Activated CD8-positive, alpha-beta T cell treated with anti-CD3 and anti-CD28 coated beads for 36 hours (primary cell): ENCODE measurements at regions not wholly inside any gene's neighbourhood (a gene's known extent, or its start where the extent isn't known, plus 50 kb on each side); places are given as distances from the start of the nearest gene placed in this dataset.
"Not testable (repeated sequence)": the region's sequence is repeated elsewhere in the genome, so short reads cannot be mapped to it uniquely, and the experiment has no call there.

Experiments used
- ATAC-seq: fragments of 200-7000 bp; cut with Tn5 transposase; one replicate; pipeline ENCODE4 v1.10.0; 2021; ENCODE audit warnings: mild to moderate bottlenecking, moderate library complexity
- CTCF ChIA-PET: fragments of 350-600 bp; sonication (Branson Sonifier 250); formaldehyde crosslinking; loops from one replicate; lab custom pipeline; 2021; ENCODE audit warnings: antibody characterized with exemption; lab: Charles Lee
- POLR2A ChIA-PET: fragments of 350-600 bp; sonication (Branson Sonifier 250); formaldehyde crosslinking; loops from one replicate; lab custom pipeline; 2021; ENCODE audit warnings: antibody characterized with exemption; lab: Charles Lee
- DNase-seq: peaks from one replicate; pipeline ENCODE4 v3.0.0-alpha.2; 2020
- H3K27ac Mint-ChIP-seq: one replicate; pipeline ENCODE4 v1.8.0; 2021; ENCODE audit warnings: mild to moderate bottlenecking, mixed read lengths
- H3K27me3 Mint-ChIP-seq: one replicate; pipeline ENCODE4 v1.8.0; 2021; ENCODE audit warnings: mixed read lengths
- H3K36me3 Mint-ChIP-seq: one replicate; pipeline ENCODE4 v1.8.0; 2021; ENCODE audit warnings: low read depth, mixed read lengths
- H3K4me1 Mint-ChIP-seq: one replicate; pipeline ENCODE4 v1.8.0; 2021; ENCODE audit warnings: low read depth, mixed read lengths
- H3K4me3 Mint-ChIP-seq: one replicate; pipeline ENCODE4 v1.8.0; 2021; ENCODE audit warnings: mild to moderate bottlenecking, moderate library complexity, mixed read lengths
- H3K9me3 Mint-ChIP-seq: one replicate; pipeline ENCODE4 v1.8.0; 2021; ENCODE audit warnings: mixed read lengths
- intact Hi-C: fragments of 100-400 bp; cut with micrococcal nuclease; formaldehyde crosslinking; loops from one replicate; pipeline ENCODE4 v1.10.0; 2022
- TF ChIP-seq, protein P1 (sequence below): fragments of 200-600 bp; IDR thresholded peaks from one replicate; pipeline ENCODE4 v1.8.0; 2022; ENCODE audit warnings: antibody characterized with exemption, mild to moderate bottlenecking

DNA sequence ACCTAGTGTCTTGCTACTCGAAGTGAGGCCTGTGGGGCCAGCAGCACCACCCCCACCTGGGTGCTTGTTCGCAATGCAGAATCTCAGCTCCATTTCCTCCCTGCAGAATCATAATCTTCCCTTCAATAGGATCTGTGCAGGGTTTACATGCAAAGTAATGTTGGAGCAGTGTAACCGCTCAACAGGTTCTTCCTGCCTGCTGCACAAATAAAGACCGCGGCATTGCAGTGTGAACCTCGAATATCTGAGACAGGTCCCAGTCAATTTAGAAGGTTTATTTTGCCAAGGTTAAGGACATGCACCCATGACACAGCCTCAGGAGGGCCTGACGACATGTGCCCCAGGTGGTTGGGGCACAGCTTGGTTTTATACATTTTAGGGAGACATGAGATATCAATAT is 119.2 kb downstream of the TLR5 start:
- no peak overlapping the region for H3K4me3 Mint-ChIP-seq
- no peaks in the 10 kb centered on the region for H3K27me3 Mint-ChIP-seq
- DNase-seq = no peak
- no peaks in the 10 kb centered on the region for H3K9me3 Mint-ChIP-seq
- H3K27ac Mint-ChIP-seq = no peak overlapping the region
- POLR2A ChIA-PET = no interaction called here
- no peak for ATAC-seq
- CTCF ChIA-PET = no interaction called here
- TF ChIP-seq, protein P1, sequence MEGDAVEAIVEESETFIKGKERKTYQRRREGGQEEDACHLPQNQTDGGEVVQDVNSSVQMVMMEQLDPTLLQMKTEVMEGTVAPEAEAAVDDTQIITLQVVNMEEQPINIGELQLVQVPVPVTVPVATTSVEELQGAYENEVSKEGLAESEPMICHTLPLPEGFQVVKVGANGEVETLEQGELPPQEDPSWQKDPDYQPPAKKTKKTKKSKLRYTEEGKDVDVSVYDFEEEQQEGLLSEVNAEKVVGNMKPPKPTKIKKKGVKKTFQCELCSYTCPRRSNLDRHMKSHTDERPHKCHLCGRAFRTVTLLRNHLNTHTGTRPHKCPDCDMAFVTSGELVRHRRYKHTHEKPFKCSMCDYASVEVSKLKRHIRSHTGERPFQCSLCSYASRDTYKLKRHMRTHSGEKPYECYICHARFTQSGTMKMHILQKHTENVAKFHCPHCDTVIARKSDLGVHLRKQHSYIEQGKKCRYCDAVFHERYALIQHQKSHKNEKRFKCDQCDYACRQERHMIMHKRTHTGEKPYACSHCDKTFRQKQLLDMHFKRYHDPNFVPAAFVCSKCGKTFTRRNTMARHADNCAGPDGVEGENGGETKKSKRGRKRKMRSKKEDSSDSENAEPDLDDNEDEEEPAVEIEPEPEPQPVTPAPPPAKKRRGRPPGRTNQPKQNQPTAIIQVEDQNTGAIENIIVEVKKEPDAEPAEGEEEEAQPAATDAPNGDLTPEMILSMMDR = no peak
- no peaks in the 10 kb centered on the region for H3K4me1 Mint-ChIP-seq
- intact Hi-C loops = no loop called here
- no peaks in the 10 kb centered on the region for H3K36me3 Mint-ChIP-seq

DNA sequence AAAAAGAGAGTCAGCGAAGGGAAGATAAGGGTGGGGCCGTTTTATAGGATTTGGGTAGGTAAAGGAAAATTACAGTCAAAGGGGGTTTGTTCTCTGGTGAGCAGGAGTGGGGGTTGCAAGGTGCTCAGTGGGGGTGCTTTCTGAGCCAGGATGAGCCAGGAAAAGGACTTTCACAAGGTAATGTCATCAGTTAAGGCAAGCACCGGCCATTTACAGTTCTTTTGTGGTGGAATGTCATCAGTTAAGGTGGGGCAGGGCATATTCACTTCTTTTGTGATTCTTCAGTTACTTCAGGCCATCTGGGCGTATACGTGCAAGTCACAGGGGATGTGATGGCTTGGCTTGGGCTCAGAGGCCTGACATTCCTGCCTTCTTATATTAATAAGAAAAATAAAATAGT is 118.6 kb downstream of the TLR5 start:
- H3K4me1 Mint-ChIP-seq, H3K27ac Mint-ChIP-seq, POLR2A ChIA-PET, ATAC-seq, H3K9me3 Mint-ChIP-seq, intact Hi-C loops, CTCF ChIA-PET, H3K4me3 Mint-ChIP-seq, H3K27me3 Mint-ChIP-seq, H3K36me3 Mint-ChIP-seq, DNase-seq: not testable (repeated sequence)

DNA sequence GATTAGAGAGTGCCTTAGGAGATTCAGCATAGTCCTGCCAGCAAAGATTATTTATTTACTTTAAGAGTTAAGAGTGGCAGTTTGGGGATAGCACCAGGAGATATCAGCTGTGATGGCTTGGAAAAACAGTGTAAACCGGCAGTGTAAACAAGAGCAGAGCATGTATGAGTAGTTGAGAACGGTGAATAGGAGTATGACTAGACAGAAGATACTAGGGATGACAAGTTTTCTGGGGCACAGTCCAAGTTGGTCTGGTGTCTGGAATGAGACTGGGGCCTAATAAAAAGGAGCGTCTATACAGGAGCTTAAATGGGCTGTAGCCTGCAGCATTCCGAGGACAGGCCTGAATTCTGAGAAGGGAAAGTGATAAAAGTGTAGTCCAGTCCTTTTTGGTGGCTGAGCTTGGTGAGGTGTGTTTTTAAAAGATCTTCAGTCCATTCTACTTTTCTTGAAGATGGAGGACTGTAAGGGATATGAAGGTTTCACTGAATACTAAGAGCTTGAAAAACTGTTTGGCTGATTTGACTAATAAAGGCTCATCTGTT is 117.8 kb downstream of the TLR5 start:
- H3K4me3 Mint-ChIP-seq, ATAC-seq, H3K27me3 Mint-ChIP-seq, DNase-seq, H3K27ac Mint-ChIP-seq, H3K4me1 Mint-ChIP-seq, POLR2A ChIA-PET, H3K9me3 Mint-ChIP-seq, H3K36me3 Mint-ChIP-seq, CTCF ChIA-PET, intact Hi-C loops: not testable (repeated sequence)

DNA sequence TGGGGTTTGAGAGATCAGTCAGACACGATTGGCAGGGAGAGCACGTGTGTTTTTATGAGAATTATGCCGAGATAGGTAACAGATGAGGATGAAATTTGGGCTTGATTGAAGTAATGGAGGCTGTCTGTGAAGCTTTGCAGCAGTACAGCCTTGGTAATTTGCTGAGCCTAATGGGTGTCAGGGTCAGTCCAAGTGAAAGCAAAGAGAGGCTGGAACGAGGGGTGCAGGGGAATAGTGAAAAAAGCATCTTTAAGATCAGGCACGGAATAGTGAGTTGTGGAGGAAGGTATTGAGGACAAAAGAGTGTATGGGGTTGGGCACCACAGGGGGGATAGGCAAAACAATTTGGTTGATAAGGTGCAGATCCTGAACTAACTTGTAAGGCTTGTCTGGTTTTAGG is 116.4 kb downstream of the TLR5 start:
- CTCF ChIA-PET, ATAC-seq, H3K27ac Mint-ChIP-seq, H3K9me3 Mint-ChIP-seq, DNase-seq, H3K4me3 Mint-ChIP-seq, H3K27me3 Mint-ChIP-seq, H3K36me3 Mint-ChIP-seq, H3K4me1 Mint-ChIP-seq, intact Hi-C loops, POLR2A ChIA-PET: not testable (repeated sequence)

DNA sequence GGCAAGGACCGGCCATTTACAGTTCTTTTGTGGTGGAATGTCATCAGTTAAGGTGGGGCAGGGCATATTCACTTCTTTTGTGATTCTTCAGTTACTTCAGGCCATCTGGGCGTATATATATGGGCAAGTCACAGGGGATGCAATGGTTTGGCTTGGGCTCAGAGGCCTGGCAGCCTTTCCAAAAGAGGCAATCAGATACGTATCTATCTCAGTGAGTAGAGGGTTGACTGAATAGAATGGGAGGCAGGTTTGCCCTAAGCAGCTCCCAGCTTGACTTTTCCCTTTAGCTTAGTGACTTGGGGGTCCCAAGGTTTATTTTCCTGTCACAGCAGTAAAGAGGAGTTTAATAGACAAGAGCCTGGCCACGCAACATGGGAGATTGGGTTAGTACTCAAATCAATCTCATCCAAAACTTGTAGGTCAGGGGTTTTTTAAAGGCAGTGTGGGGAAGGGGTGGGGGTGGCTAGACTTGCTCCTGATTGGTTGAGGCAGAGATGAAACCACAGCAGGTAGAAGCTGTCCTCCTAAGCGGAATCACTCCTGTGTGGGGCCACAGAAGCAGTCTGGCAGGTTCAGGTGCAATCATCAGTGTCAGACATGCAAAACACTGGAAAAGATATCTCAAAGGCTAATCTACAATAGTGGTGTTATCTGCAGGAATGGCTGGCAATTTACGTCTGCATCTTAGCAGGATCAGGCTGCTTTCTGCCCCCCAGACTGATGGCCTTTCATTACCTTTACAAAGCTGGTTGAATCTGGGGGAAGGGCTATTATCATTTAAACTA is 112.9 kb downstream of the TLR5 start:
- intact Hi-C loops = no loop called here
- Mint-ChIP-seq H3K27ac (no peak overlapping the region), H3K9me3 (no peaks in the 10 kb centered on the region), H3K4me1 (no peaks in the 10 kb centered on the region), H3K36me3 (no peaks in the 10 kb centered on the region), H3K4me3 (no peak overlapping the region), H3K27me3 (no peaks in the 10 kb centered on the region)
- TF ChIP-seq, protein P1 = no peak
- POLR2A ChIA-PET = no interaction called here
- ATAC-seq (no peak), DNase-seq (no peak)
- CTCF ChIA-PET = no interaction called here

DNA sequence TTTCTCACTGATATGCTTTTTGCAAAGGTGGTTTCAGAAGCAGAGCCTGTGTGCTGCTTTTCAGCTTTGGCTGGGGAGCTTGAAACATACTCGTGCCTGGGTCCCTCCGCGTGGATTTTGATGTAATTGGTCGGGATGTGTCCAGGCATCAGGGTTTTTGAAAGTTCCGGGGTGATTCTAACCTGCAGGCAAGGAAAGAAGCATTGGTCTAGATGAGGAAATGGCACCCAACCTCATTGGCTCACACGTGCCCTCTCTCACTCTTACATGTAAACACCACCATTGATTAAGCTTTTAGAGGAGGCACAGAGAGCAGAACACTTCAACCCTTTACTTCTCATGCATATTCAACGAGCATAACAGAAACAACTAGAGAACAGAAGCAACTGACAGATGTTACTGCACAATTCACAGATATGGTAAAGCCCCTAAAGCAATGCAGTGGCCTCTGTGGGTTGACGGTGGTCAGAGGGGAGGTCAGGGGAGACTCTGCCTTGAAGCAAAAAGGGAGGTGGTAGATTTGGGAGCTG is 112.1 kb downstream of the TLR5 start:
- POLR2A ChIA-PET = no interaction called here
- no peak overlapping the region for H3K27ac Mint-ChIP-seq
- H3K4me1 Mint-ChIP-seq = no peaks in the 10 kb centered on the region
- H3K4me3 Mint-ChIP-seq = no peak overlapping the region
- intact Hi-C loops = no loop called here
- ATAC-seq = no peak
- CTCF ChIA-PET = no interaction called here
- TF ChIP-seq, protein P1 = no peak
- no peaks in the 10 kb centered on the region for H3K27me3 Mint-ChIP-seq
- DNase-seq = no peak
- H3K36me3 Mint-ChIP-seq = no peaks in the 10 kb centered on the region
- H3K9me3 Mint-ChIP-seq = no peaks in the 10 kb centered on the region
